GM21723 (cell line): ENCODE measurements at regions not wholly inside any gene's neighbourhood (a gene's known extent, or its start where the extent isn't known, plus 50 kb on each side); places are given as distances from the start of the nearest gene placed in this dataset.

ENCODE experiments used
- ATAC-seq: cut with Tn5 transposase; IDR thresholded peaks from one replicate; pipeline ENCODE4 v1.9.1; 2021; ENCODE audit warnings: mild to moderate bottlenecking, moderate library complexity; ENCODE audit not compliant: unreplicated experiment

- no peak for ATAC-seq
Measured at GRCh38 chr5:125836256-125836655, 587.0 kb upstream of the GRAMD2B start.

- no peak for ATAC-seq
Measured at GRCh38 chr5:125837866-125838265, 585.3 kb upstream of the GRAMD2B start.

GRCh38 chr5:125847561-125847960 is 575.6 kb upstream of the GRAMD2B start:
- no peak for ATAC-seq

- ATAC-seq: no peak
Measured at GRCh38 chr5:125848751-125849150, 574.5 kb upstream of the GRAMD2B start.

- no peak for ATAC-seq
Measured at GRCh38 chr5:125856949-125857348, 566.3 kb upstream of the GRAMD2B start.

- no peak for ATAC-seq
Measured at GRCh38 chr5:125863579-125863978, 559.6 kb upstream of the GRAMD2B start.

- no peak for ATAC-seq
Measured at GRCh38 chr5:125865166-125865815, 557.9 kb upstream of the GRAMD2B start.

- no peak for ATAC-seq
Measured at GRCh38 chr5:125868036-125868435, 555.2 kb upstream of the GRAMD2B start.

GRCh38 chr5:125870256-125870655 is 553.0 kb upstream of the GRAMD2B start:
- no peak for ATAC-seq

- no peak for ATAC-seq
Measured at GRCh38 chr5:125874057-125874456, 549.2 kb upstream of the GRAMD2B start.

- ATAC-seq: no peak
Measured at GRCh38 chr5:125874717-125875116, 548.5 kb upstream of the GRAMD2B start.

- no peak for ATAC-seq
Measured at GRCh38 chr5:125877248-125877647, 546.0 kb upstream of the GRAMD2B start.

- no peak for ATAC-seq
Measured at GRCh38 chr5:125882061-125882460, 541.1 kb upstream of the GRAMD2B start.

GRCh38 chr5:125883223-125883622 is 540.0 kb upstream of the GRAMD2B start:
- no peak for ATAC-seq

- ATAC-seq: no peak
Measured at GRCh38 chr5:125888358-125888757, 534.9 kb upstream of the GRAMD2B start.

- ATAC-seq: no peak
Measured at GRCh38 chr5:125890511-125890931, 532.7 kb upstream of the GRAMD2B start.

- no peak for ATAC-seq
Measured at GRCh38 chr5:125891061-125891725, 532.0 kb upstream of the GRAMD2B start.

GRCh38 chr5:125894383-125894782 is 528.8 kb upstream of the GRAMD2B start:
- no peak for ATAC-seq

GRCh38 chr5:125896368-125896767 is 526.8 kb upstream of the GRAMD2B start:
- ATAC-seq: no peak

GRCh38 chr5:125897089-125897488 is 526.1 kb upstream of the GRAMD2B start:
- no peak for ATAC-seq

GRCh38 chr5:125898851-125899405 is 524.3 kb upstream of the GRAMD2B start:
- ATAC-seq: no peak

GRCh38 chr5:125912028-125912427 is 511.2 kb upstream of the GRAMD2B start:
- no peak for ATAC-seq
